ENCODE measurements at regions not wholly inside any gene's neighbourhood (a gene's known extent, or its start where the extent isn't known, plus 50 kb on each side); places are given as distances from the start of the nearest gene placed in this dataset.

GRCh38 chr10:93211991-93212390 is 138.3 kb downstream of the CYP26A1 start:
- TF ChIP-seq CTCF (IDR thresholded peaks at IDR 0.05): no peak
- TF ChIP-seq POLR2A (IDR thresholded peaks at IDR 0.05): no peak

Data from esophagus squamous epithelium (tissue), 4 donors.